Epithelial cell of prostate (primary cell): ENCODE measurements at regions not wholly inside any gene's neighbourhood (a gene's known extent, or its start where the extent isn't known, plus 50 kb on each side); places are given as distances from the start of the nearest gene placed in this dataset.
"Not testable (repeated sequence)": the region's sequence is repeated elsewhere in the genome, so short reads cannot be mapped to it uniquely, and the experiment has no call there.

ENCODE experiments used
- DNase-seq: peaks from one replicate; pipeline ENCODE4 v3.0.0-alpha.2; 2011; ENCODE audit warnings: low read depth, low spot score
- H3K27ac ChIP-seq: fragments of 450-650 bp; 2 replicates; pipeline ENCODE4 v1.5.1; 2017; ENCODE audit warnings: mild to moderate bottlenecking

GRCh38 chr4:49150351-49151083, 164.4 kb downstream of the CWH43 start:
- H3K27ac ChIP-seq, DNase-seq: not testable (repeated sequence)

GRCh38 chr4:49153011-49153410, 166.9 kb downstream of the CWH43 start:
- not testable (repeated sequence) for DNase-seq, H3K27ac ChIP-seq

DNA sequence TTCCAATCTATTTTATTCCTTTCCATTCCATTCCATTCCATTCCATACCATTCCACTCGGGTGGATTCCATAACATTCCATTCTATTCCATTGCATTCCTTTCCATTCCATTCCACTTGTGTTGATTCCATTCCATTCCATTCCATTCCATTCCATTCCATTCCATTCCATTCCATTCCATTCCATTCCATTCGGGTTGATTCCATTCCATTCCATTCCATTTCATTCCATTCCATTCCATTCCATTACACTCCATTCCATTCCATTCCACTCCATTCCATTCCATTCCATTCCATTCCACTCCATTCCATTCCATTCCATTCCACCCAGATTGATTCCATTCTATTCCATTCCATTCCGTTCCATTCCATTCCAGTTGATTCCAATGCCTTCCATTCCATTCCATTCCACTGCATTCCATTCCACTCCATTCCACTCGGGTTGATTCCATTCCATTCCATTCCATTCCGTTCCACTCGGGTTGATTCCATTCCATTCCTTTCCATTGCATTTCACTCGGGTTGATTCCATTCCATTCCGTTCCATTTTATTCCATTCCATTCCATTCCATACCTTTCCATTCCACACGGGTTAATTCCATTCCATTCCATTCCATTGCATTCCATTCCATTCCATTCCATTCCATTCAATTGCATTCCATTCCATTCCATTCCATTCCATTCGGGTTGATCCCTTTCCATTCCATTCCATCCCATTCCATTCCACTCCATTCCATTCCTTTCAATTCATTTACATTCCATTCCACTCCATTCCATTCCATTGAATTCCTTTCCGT, 168.4 kb downstream of the CWH43 start:
- DNase-seq, result peak; percentile 89
- not testable (repeated sequence) for H3K27ac ChIP-seq

- not testable (repeated sequence) for H3K27ac ChIP-seq, DNase-seq
These were observed 169.2 kb downstream of the CWH43 start for GRCh38 chr4:49155270-49155669.

DNA sequence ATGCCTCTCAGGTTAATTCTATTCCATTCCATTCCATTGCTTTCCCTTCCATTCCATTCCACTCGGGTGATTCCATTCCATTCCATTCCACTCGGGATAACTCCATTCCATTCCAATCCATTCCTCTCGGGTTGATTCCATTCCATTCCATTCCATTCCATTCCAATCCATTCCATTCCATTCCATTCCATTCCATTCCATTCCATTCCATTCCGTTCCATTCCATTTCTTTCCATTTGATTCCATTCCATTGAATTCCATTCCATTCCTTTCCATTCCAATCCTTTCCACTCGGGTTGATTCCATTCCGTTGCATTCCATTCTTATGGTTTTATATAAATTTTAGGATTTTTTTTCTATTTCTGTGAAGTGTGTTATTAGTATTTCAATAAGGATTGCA, 170.2 kb downstream of the CWH43 start:
- H3K27ac ChIP-seq, DNase-seq: not testable (repeated sequence)

GRCh38 chr4:49157630-49158029, 171.6 kb downstream of the CWH43 start:
- H3K27ac ChIP-seq, DNase-seq: not testable (repeated sequence)

DNA sequence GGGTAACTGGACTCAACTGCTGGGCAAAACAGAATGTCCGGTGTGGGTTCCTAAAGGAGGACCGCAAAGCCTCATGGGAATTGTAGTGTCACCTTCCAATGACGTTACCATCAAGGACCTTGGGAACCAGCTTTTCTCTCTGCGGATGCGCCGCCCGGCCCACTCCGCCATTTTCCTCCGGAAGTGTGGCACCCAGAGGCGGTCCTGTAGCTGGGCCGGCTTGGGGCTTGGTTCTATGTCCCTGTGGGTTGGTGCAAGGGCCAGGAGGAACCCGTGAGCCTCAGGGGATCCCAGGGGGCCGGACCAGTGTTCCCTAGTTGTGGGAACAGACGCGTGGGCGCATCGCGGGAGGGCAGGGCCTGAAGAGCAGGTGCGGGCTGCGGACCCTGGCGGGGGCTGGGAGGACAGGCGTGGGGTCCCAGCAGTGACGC, 175.1 kb downstream of the CWH43 start:
- DNase-seq, H3K27ac ChIP-seq: not testable (repeated sequence)

DNA sequence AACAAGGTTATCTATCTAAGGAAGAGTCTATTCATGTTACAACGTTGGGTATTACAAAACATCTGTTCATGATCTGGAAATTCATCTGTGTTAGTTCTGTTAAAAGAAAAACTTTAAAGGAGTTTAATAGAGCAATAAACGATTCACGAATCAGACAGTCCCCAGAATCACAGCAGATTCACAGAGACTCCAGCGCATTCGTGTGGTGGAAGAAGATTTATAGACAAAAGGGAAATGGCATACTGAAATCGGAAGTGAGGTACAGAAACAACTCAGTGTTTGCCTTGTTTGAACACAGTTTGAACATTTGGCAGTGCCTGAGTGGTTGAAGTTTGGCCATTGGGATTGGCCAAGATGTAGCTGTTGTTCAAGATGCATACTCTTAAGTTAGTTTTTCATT, 178.8 kb downstream of the CWH43 start:
- not testable (repeated sequence) for H3K27ac ChIP-seq

DNA sequence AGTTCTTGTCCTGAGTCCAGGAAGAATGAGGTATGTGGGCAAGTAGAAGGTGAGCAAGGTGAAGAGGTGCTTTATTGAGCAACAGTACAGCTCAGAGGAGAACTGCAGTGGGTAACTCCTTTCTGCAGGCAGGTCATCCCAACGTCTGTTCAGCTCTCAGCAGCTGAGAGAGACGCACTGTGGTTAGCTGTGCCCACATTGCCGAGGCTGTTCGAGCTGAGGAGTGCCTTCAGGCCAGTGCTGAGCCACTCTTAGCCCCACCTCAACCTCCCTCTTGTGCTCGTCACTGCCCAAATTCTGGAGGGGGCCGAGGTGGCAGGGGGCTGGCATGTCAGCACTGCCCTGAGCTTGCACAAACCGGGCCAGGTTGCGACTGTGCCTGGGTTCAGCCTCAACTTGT, 191.8 kb downstream of the CWH43 start:
- H3K27ac ChIP-seq, result not testable (repeated sequence)

More for the DNA sequence above, 178.8 kb downstream of the CWH43 start:
- DNase-seq, result not testable (repeated sequence)

GRCh38 chr4:49181088-49181487, 195.0 kb downstream of the CWH43 start:
- not testable (repeated sequence) for H3K27ac ChIP-seq, DNase-seq

More for the DNA sequence above, 191.8 kb downstream of the CWH43 start:
- not testable (repeated sequence) for DNase-seq

- DNase-seq, H3K27ac ChIP-seq: not testable (repeated sequence)
These were observed 225.5 kb downstream of the CWH43 start for GRCh38 chr4:49211396-49212194.

DNA sequence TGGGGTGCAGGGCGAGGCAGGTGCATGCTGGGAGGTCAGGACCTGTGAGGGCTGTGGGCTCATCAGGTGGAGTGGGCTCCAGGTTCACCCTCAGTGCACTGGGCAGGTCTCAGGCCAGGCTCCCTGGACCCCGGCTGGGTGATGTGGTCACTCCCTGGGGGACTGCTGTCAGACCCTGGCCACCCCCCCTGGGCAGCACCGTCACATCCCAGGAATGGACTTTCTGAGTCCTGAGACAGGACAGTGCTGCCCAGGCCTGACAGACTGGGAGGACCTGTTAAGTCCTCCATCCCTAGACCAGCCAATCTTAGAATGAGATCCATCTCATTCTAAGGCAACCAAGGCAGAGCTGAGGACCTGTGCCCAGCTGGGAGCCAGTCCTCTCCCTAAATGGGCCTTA, 227.2 kb downstream of the CWH43 start:
- not testable (repeated sequence) for H3K27ac ChIP-seq, DNase-seq

DNA sequence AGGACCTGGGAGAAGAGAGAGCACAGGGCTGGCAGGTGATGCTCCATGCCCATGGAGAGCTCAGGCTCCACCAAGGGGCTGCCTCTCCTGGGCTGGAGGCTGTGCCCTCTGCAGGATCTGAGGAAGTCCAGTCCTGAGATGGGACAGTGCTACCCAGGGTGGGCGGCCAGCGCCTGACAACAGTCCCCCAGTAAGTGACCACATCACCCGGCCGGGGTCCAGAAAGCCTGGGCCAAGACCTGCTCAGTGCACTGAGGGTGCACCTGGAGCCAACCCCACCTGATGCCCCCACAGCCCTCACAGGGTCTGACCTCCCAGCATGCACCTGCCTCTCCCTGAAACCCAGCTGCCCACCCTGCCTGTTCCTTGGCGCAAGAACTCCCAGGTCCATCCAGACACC, 227.7 kb downstream of the CWH43 start:
- not testable (repeated sequence) for DNase-seq, H3K27ac ChIP-seq

- not testable (repeated sequence) for H3K27ac ChIP-seq, DNase-seq
These were observed 228.5 kb downstream of the CWH43 start for GRCh38 chr4:49214453-49215081.

GRCh38 chr4:49215082-49215479, 229.0 kb downstream of the CWH43 start:
- DNase-seq, H3K27ac ChIP-seq: not testable (repeated sequence)

DNA sequence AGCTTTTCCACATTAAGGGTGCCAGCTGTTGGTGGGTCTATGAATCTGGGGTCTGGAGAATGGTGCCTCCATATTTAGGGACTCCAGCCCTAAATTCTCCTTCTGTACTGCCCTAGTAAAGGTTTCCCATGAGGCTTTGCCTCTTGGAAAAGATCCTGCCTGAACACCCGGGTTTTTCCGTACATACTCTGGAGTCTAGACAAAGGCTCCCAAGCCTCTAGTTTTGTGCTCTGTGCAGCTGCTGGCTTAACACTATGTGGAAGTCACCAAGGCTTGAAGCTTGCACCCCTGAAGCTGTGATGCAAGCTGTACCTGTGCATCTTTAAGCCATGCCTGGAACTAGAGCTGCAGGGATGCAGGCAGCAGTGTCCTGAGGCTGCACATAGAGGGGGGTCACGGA, 230.5 kb downstream of the CWH43 start:
- H3K27ac ChIP-seq, DNase-seq: not testable (repeated sequence)

DNA sequence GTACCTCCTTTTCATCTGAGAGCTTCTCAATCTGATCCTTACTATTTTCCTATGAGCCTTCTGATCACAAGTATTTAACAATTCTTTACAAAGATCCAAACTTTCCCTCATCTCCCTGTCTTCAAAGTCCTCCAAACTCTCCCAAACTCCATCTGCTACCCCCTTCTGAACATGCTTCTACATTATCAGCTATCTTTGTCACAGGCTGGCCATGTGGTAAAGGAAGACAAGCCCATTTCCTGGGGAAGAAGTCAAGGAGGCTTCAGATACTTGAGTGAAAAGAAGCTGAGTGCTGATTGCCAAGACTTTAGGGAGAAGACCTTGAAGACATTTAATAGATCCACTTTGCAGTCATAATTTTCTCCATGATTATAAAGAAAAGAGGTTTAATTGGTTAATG, 231.4 kb downstream of the CWH43 start:
- DNase-seq, result no peak
- H3K27ac ChIP-seq, result no peak overlapping the region

GRCh38 chr4:49218094-49218493, 232.0 kb downstream of the CWH43 start:
- H3K27ac ChIP-seq, result not testable (repeated sequence)

DNA sequence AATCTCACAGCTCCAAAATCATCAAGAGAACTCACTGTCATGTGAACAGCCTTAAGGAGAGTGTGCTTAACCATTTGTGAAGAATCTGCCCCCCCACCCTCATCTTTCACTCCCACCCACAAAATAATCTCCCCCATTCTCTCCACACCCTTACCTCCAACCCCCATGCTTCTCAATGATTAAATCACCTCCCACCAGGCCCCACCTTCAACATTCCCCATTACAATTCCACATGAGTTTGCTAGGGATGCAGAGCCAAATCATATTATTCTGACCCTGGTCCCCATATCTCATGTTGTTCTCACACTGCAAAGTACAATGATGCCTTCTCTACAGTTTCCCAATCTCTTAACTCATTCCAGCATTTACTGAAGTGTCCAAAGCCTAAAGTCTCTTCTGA, 232.9 kb downstream of the CWH43 start:
- not testable (repeated sequence) for DNase-seq, H3K27ac ChIP-seq

More at GRCh38 chr4:49218094-49218493, 232.0 kb downstream of the CWH43 start:
- not testable (repeated sequence) for DNase-seq
